ENCODE measurements at regions not wholly inside any gene's neighbourhood (a gene's known extent, or its start where the extent isn't known, plus 50 kb on each side); places are given as distances from the start of the nearest gene placed in this dataset.

GRCh38 chr3:43998370-43998835 lies 243.3 kb upstream of the TOPAZ1 start:
- TF ChIP-seq EZH2 (IDR thresholded peaks at IDR 0.05; ENCODE audit: borderline replicate concordance, low read length) (no peak), CTCF (conservative IDR thresholded peaks at IDR 0.05 in 1 of 2, IDR thresholded peaks at IDR 0.05 in 1 of 2; ENCODE audit: extremely low read depth in 1 of 2, insufficient read depth in 1 of 2, low read depth in 1 of 2, low read length in 2 of 2) (no peak)

Measured in mammary epithelial cell (primary cell).